ENCODE measurements at regions not wholly inside any gene's neighbourhood (a gene's known extent, or its start where the extent isn't known, plus 50 kb on each side); places are given as distances from the start of the nearest gene placed in this dataset.
A peak's percentile ranks its signal among the peaks of the same experiment; 100 is the strongest.

DNA sequence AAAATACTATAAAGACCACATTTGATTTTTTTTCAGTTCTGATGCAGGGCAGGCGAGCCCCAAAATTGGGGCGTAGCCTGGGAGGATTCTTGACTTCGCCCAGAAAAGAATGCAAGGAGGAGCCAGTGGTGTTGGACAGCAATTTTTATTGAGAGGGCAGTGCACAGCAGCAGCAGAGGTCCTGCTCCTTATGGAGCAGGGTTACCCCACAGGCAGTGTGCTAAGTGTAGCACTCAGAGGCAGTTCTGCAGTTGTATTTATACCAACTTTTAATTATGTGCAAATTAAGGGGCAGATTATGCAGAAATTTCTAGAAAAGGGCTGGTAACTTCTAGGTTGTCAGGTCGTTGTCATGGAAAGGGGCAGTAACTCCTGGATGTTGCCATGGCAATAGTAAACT lies 69.9 kb downstream of the GASK1B start:
- H3K27ac ChIP-seq (replicated peaks) = no peak overlapping the region
- no peak for TF ChIP-seq GABPA (IDR thresholded peaks at IDR 0.05; ENCODE audit: low read depth)
- no peak for TF ChIP-seq POLR2AphosphoS5 (IDR thresholded peaks at IDR 0.05; ENCODE audit: low read depth)
- TF ChIP-seq, protein P1, sequence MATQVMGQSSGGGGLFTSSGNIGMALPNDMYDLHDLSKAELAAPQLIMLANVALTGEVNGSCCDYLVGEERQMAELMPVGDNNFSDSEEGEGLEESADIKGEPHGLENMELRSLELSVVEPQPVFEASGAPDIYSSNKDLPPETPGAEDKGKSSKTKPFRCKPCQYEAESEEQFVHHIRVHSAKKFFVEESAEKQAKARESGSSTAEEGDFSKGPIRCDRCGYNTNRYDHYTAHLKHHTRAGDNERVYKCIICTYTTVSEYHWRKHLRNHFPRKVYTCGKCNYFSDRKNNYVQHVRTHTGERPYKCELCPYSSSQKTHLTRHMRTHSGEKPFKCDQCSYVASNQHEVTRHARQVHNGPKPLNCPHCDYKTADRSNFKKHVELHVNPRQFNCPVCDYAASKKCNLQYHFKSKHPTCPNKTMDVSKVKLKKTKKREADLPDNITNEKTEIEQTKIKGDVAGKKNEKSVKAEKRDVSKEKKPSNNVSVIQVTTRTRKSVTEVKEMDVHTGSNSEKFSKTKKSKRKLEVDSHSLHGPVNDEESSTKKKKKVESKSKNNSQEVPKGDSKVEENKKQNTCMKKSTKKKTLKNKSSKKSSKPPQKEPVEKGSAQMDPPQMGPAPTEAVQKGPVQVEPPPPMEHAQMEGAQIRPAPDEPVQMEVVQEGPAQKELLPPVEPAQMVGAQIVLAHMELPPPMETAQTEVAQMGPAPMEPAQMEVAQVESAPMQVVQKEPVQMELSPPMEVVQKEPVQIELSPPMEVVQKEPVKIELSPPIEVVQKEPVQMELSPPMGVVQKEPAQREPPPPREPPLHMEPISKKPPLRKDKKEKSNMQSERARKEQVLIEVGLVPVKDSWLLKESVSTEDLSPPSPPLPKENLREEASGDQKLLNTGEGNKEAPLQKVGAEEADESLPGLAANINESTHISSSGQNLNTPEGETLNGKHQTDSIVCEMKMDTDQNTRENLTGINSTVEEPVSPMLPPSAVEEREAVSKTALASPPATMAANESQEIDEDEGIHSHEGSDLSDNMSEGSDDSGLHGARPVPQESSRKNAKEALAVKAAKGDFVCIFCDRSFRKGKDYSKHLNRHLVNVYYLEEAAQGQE (IDR thresholded peaks at IDR 0.05; ENCODE audit: insufficient replicate concordance, low read depth) = peak; percentile 38
- TF ChIP-seq SPI1 (IDR thresholded peaks at IDR 0.05; ENCODE audit: borderline replicate concordance, low read depth) = no peak
- TF ChIP-seq, protein P2, sequence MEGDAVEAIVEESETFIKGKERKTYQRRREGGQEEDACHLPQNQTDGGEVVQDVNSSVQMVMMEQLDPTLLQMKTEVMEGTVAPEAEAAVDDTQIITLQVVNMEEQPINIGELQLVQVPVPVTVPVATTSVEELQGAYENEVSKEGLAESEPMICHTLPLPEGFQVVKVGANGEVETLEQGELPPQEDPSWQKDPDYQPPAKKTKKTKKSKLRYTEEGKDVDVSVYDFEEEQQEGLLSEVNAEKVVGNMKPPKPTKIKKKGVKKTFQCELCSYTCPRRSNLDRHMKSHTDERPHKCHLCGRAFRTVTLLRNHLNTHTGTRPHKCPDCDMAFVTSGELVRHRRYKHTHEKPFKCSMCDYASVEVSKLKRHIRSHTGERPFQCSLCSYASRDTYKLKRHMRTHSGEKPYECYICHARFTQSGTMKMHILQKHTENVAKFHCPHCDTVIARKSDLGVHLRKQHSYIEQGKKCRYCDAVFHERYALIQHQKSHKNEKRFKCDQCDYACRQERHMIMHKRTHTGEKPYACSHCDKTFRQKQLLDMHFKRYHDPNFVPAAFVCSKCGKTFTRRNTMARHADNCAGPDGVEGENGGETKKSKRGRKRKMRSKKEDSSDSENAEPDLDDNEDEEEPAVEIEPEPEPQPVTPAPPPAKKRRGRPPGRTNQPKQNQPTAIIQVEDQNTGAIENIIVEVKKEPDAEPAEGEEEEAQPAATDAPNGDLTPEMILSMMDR (IDR thresholded peaks at IDR 0.05; ENCODE audit: insufficient read depth, low read length) = no peak
- no peak for DNase-seq (ENCODE audit: low read depth in 1 of 2, low spot score in 1 of 2)

DNA sequence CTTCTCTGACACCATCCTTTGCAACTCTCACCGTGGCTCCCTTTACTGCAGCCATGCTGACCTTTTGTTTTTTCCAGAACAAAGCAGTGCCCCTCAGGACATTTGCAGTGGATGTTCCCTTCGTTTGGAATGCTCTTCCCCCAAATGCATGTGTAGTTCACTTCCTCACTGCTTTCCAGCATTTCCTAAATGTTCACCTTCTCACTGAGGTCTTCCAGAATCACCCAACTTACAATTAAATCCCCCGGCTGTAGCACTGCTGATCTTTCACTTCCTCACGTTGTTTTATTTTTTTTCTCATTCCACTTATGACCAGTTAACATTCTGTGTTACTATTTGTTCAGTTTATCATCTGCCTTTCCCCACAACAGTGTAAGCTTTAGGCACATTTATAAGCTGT lies 73.1 kb downstream of the GASK1B start:
- Histone ChIP-seq H3K4me3 (replicated peaks; ENCODE audit: insufficient read depth, low read length) (no peak overlapping the region), H3K27ac (replicated peaks) (no peak overlapping the region), H3K27me3 (ENCODE audit: insufficient read depth, poor library complexity, severe bottlenecking) (no peaks in the 10 kb centered on the region)
- TF ChIP-seq, protein P1 (IDR thresholded peaks at IDR 0.05; ENCODE audit: insufficient replicate concordance, low read depth) = no peak
- TF ChIP-seq GABPA (IDR thresholded peaks at IDR 0.05; ENCODE audit: low read depth) = no peak
- TF ChIP-seq POLR2AphosphoS5 (IDR thresholded peaks at IDR 0.05; ENCODE audit: low read depth) = no peak
- TF ChIP-seq, protein P2 (IDR thresholded peaks at IDR 0.05; ENCODE audit: insufficient read depth, low read length) = no peak
- no peak for TF ChIP-seq SPI1 (IDR thresholded peaks at IDR 0.05; ENCODE audit: borderline replicate concordance, low read depth)
- DNase-seq (ENCODE audit: low read depth in 1 of 2, low spot score in 1 of 2) = no peak

More for the DNA sequence above, 69.9 kb downstream of the GASK1B start:
- Histone ChIP-seq H3K4me3 (replicated peaks; ENCODE audit: insufficient read depth, low read length) (no peak overlapping the region), H3K27me3 (ENCODE audit: insufficient read depth, poor library complexity, severe bottlenecking) (no peaks in the 10 kb centered on the region)

DNA sequence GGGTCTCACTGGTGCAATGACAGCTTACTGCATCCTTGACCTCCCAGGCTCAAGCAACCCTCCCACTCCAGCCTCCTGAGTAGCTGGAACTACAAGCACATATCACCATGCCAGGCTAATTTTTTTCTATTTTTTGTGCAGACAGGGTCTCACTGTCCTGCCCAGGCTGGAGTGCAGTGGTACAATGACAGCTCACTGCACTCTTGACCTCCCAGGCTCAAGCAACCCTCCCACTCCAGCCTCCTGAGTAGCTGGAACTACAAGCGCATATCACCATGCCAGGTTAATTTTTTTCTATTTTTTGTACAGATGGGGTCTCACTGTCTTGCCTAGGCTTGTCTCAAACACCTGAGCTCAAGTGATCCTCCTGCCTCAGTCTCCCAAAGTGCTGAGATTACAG lies 74.0 kb downstream of the GASK1B start:
- TF ChIP-seq GABPA (IDR thresholded peaks at IDR 0.05; ENCODE audit: low read depth) (no peak), SPI1 (IDR thresholded peaks at IDR 0.05; ENCODE audit: borderline replicate concordance, low read depth) (no peak), POLR2AphosphoS5 (IDR thresholded peaks at IDR 0.05; ENCODE audit: low read depth) (no peak)
- TF ChIP-seq, protein P2 (IDR thresholded peaks at IDR 0.05; ENCODE audit: insufficient read depth, low read length) = no peak
- TF ChIP-seq, protein P1 (IDR thresholded peaks at IDR 0.05; ENCODE audit: insufficient replicate concordance, low read depth) = no peak
- Histone ChIP-seq H3K4me3 (replicated peaks; ENCODE audit: insufficient read depth, low read length) (no peak overlapping the region), H3K27ac (replicated peaks) (no peak overlapping the region), H3K27me3 (ENCODE audit: insufficient read depth, poor library complexity, severe bottlenecking) (no peaks in the 10 kb centered on the region)
- no peak for DNase-seq (ENCODE audit: low read depth in 1 of 2, low spot score in 1 of 2)

All from HL-60 (cell line).